ENCODE measurements at regions not wholly inside any gene's neighbourhood (a gene's known extent, or its start where the extent isn't known, plus 50 kb on each side); places are given as distances from the start of the nearest gene placed in this dataset.

DNA sequence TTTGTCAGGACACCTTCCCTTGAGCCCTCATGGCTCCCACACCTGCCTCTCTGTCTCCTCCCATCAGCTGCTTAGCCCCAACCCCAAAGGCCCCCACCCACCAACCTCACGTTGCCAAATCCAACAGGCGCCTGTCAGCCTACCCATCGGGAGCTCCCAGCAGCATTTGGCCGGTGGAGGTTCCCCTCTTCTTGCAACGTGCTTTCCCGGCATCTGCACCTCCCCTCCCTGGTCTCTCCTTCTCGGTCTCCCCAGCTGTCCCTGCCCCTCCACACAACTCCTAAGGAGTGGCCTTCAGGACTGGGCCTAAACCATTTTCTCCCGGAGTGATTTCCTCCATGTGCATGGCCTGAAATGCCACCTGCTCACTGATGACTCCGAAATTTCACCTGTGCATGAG is 71.9 kb downstream of the KLHDC7A start:
- TF ChIP-seq, protein P1, sequence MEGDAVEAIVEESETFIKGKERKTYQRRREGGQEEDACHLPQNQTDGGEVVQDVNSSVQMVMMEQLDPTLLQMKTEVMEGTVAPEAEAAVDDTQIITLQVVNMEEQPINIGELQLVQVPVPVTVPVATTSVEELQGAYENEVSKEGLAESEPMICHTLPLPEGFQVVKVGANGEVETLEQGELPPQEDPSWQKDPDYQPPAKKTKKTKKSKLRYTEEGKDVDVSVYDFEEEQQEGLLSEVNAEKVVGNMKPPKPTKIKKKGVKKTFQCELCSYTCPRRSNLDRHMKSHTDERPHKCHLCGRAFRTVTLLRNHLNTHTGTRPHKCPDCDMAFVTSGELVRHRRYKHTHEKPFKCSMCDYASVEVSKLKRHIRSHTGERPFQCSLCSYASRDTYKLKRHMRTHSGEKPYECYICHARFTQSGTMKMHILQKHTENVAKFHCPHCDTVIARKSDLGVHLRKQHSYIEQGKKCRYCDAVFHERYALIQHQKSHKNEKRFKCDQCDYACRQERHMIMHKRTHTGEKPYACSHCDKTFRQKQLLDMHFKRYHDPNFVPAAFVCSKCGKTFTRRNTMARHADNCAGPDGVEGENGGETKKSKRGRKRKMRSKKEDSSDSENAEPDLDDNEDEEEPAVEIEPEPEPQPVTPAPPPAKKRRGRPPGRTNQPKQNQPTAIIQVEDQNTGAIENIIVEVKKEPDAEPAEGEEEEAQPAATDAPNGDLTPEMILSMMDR (IDR thresholded peaks at IDR 0.05): no peak
- TF ChIP-seq ETV6 (CRISPR knock-in tag; IDR thresholded peaks at IDR 0.05): no peak
- TF ChIP-seq, protein P2, sequence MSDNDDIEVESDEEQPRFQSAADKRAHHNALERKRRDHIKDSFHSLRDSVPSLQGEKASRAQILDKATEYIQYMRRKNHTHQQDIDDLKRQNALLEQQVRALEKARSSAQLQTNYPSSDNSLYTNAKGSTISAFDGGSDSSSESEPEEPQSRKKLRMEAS (CRISPR knock-in tag; IDR thresholded peaks at IDR 0.05): no peak
- TF ChIP-seq, protein P3, sequence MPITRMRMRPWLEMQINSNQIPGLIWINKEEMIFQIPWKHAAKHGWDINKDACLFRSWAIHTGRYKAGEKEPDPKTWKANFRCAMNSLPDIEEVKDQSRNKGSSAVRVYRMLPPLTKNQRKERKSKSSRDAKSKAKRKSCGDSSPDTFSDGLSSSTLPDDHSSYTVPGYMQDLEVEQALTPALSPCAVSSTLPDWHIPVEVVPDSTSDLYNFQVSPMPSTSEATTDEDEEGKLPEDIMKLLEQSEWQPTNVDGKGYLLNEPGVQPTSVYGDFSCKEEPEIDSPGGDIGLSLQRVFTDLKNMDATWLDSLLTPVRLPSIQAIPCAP (CRISPR knock-in tag; IDR thresholded peaks at IDR 0.05): no peak
- TF ChIP-seq, protein P4, sequence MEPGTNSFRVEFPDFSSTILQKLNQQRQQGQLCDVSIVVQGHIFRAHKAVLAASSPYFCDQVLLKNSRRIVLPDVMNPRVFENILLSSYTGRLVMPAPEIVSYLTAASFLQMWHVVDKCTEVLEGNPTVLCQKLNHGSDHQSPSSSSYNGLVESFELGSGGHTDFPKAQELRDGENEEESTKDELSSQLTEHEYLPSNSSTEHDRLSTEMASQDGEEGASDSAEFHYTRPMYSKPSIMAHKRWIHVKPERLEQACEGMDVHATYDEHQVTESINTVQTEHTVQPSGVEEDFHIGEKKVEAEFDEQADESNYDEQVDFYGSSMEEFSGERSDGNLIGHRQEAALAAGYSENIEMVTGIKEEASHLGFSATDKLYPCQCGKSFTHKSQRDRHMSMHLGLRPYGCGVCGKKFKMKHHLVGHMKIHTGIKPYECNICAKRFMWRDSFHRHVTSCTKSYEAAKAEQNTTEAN (CRISPR knock-in tag; IDR thresholded peaks at IDR 0.05): no peak
- TF ChIP-seq, protein P5, sequence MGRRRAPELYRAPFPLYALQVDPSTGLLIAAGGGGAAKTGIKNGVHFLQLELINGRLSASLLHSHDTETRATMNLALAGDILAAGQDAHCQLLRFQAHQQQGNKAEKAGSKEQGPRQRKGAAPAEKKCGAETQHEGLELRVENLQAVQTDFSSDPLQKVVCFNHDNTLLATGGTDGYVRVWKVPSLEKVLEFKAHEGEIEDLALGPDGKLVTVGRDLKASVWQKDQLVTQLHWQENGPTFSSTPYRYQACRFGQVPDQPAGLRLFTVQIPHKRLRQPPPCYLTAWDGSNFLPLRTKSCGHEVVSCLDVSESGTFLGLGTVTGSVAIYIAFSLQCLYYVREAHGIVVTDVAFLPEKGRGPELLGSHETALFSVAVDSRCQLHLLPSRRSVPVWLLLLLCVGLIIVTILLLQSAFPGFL (CRISPR knock-in tag; IDR thresholded peaks at IDR 0.05; ENCODE audit: borderline replicate concordance): no peak

All from WTC11 (cell line).